Endothelial cell of umbilical vein (primary cell): ENCODE measurements at regions not wholly inside any gene's neighbourhood (a gene's known extent, or its start where the extent isn't known, plus 50 kb on each side); places are given as distances from the start of the nearest gene placed in this dataset.

ENCODE experiments used
- BruUV-seq: library from RNA; stranded (reverse); fragments of 400-500 nt; replicated peaks from 2 replicates; lab custom pipeline; 2021; lab: Mats Ljungman, UMichigan
- CTCF ChIA-PET: fragments of 300-600, 350-600 bp; sonication (Branson Sonifier 250); formaldehyde crosslinking; loops from one replicate; lab custom pipeline; 2021; ENCODE audit warnings: antibody characterized with exemption, inconsistent platforms; lab: Charles Lee
- POLR2A ChIA-PET: fragments of 300-600, 350-600 bp; sonication (Branson Sonifier 250); formaldehyde crosslinking; loops from one replicate; lab custom pipeline; 2021; ENCODE audit warnings: antibody characterized with exemption, inconsistent platforms; lab: Charles Lee
- DNase-seq: peaks from one replicate; pipeline ENCODE4 v3.0.0-alpha.2; 2011; ENCODE audit warnings: low read depth, low spot score
- FAIRE-seq: peaks from 2 replicates; lab custom pipeline; 2011; peaks lifted over from hg19 to GRCh38; lab: Jason Lieb, UNC
- H2AFZ ChIP-seq: 2 replicates; pipeline ENCODE4 v1.6.0; 2012; ENCODE audit warnings: low read depth, low read length, control low read depth, inconsistent platforms
- H3K27ac ChIP-seq: 2 replicates; pipeline ENCODE4 v1.5.1; 2011; ENCODE audit warnings: low read depth, mild to moderate bottlenecking, control low read depth, low read length, moderate library complexity; ENCODE audit not compliant: insufficient read depth
- H3K27me3 ChIP-seq, 2 experiments: 2 replicates each; pipeline versions ENCODE4 v1.6.0 to v1.6.1; 2011; ENCODE audit warnings: low read length in 2 of 2, mixed read lengths in 1 of 2; ENCODE audit not compliant: control insufficient read depth in 2 of 2, insufficient read depth in 2 of 2
- H3K36me3 ChIP-seq, 2 experiments: 2 replicates in 1 of 2; 3 replicates in 1 of 2; pipeline ENCODE4 v1.5.1; 2011; ENCODE audit warnings: low read length in 2 of 2, mild to moderate bottlenecking in 1 of 2, moderate library complexity in 1 of 2; ENCODE audit not compliant: control insufficient read depth in 2 of 2, insufficient read depth in 2 of 2; ENCODE audit errors: extremely low read depth in 1 of 2
- H3K4me1 ChIP-seq: 3 replicates; pipeline ENCODE4 v1.5.1; 2011; ENCODE audit warnings: mild to moderate bottlenecking, low read length; ENCODE audit not compliant: control insufficient read depth, insufficient read depth; ENCODE audit errors: extremely low read depth
- H3K4me2 ChIP-seq: 2 replicates; pipeline ENCODE4 v1.6.1; 2011; ENCODE audit warnings: low read length, control low read depth, mixed read lengths; ENCODE audit not compliant: insufficient read depth
- H3K4me3 ChIP-seq, 3 experiments: fragments of 200-600 bp in 1 of 3; sonication (generic), shearing (Covaris generic) in 1 of 3; replicated peaks in 1 of 3; 2 replicates each; pipeline ENCODE4 v1.5.1; 2011 to 2016; ENCODE audit warnings: control low read depth in 3 of 3, low read length in 3 of 3, mild to moderate bottlenecking in 2 of 3, inconsistent platforms in 1 of 3, low read depth in 1 of 3, moderate library complexity in 1 of 3; ENCODE audit not compliant: insufficient read depth in 1 of 3
- H3K79me2 ChIP-seq: 2 replicates; pipeline ENCODE4 v1.6.0; 2012; ENCODE audit warnings: low read length, inconsistent platforms; ENCODE audit not compliant: control insufficient read depth, insufficient read depth
- H3K9ac ChIP-seq: replicated peaks from 2 replicates; pipeline ENCODE3; 2011; ENCODE audit warnings: low read length, control low read depth; ENCODE audit not compliant: insufficient read depth; ENCODE audit errors: extremely low read depth
- H3K9me1 ChIP-seq: replicated peaks from 3 replicates; pipeline ENCODE4 v1.6.0; 2011; ENCODE audit warnings: mild to moderate bottlenecking, low read length; ENCODE audit not compliant: control insufficient read depth, insufficient read depth; ENCODE audit errors: extremely low read depth
- H3K9me3 ChIP-seq: replicated peaks from 2 replicates; pipeline ENCODE4 v1.5.1; 2012; ENCODE audit warnings: low read length, inconsistent platforms; ENCODE audit not compliant: control insufficient read depth, insufficient read depth
- H4K20me1 ChIP-seq: replicated peaks from 2 replicates; pipeline ENCODE3; 2011; ENCODE audit warnings: mild to moderate bottlenecking, low read length; ENCODE audit not compliant: control insufficient read depth, insufficient read depth; ENCODE audit errors: extremely low read depth
- CTCF ChIP-seq, 2 donors: IDR thresholded peaks; 1 replicate in 1 of 2; 2 replicates in 1 of 2; pipeline ENCODE4 v1.5.1; 2011; ENCODE audit warnings: low read length in 2 of 2, mild to moderate bottlenecking in 2 of 2, moderate library complexity in 2 of 2, control low read depth in 1 of 2, inconsistent platforms in 1 of 2, low read depth in 1 of 2; ENCODE audit not compliant: insufficient read depth in 1 of 2; ENCODE audit errors: extremely low read depth in 1 of 2
- EZH2 ChIP-seq: IDR thresholded peaks from 2 replicates; pipeline ENCODE4 v1.6.1; 2012; ENCODE audit warnings: borderline replicate concordance, low read depth, mild to moderate bottlenecking, moderate library complexity, low read length, inconsistent platforms; ENCODE audit not compliant: severe bottlenecking
- FOS ChIP-seq: IDR thresholded peaks from 2 replicates; pipeline ENCODE4 v1.6.1; 2011; ENCODE audit warnings: mild to moderate bottlenecking, low read length, moderate library complexity, borderline replicate concordance; ENCODE audit not compliant: insufficient read depth
- GATA2 ChIP-seq: IDR thresholded peaks from 2 replicates; pipeline ENCODE4 v1.7.0; 2011; ENCODE audit warnings: low read depth, mild to moderate bottlenecking, moderate library complexity, mixed read lengths, low read length; ENCODE audit not compliant: insufficient read length, insufficient read depth
- JUN ChIP-seq: IDR thresholded peaks from 2 replicates; pipeline ENCODE4 v1.6.1; 2011; ENCODE audit warnings: borderline replicate concordance, low read depth; ENCODE audit not compliant: insufficient read length, insufficient read depth
- MAX ChIP-seq: IDR thresholded peaks from 2 replicates; pipeline ENCODE4 v1.6.1; 2011; ENCODE audit not compliant: insufficient read depth, insufficient read length
- MYC ChIP-seq: IDR thresholded peaks from one replicate; pipeline ENCODE4 v1.6.1; 2011; ENCODE audit warnings: mild to moderate bottlenecking, low read depth, low read length
- POLR2A ChIP-seq: IDR thresholded peaks from 2 replicates; pipeline ENCODE4 v1.6.1; 2012; ENCODE audit warnings: low read depth, mild to moderate bottlenecking, control low read depth, low read length
- POLR2AphosphoS5 ChIP-seq: IDR thresholded peaks from 2 replicates; pipeline ENCODE4 v1.6.1; 2012; ENCODE audit warnings: low read depth, mild to moderate bottlenecking, control low read depth, low read length, moderate library complexity; ENCODE audit not compliant: insufficient read depth
- dilution Hi-C: fragments of 300-500 bp; cut with MboI; formaldehyde crosslinking; loops from one replicate; pipeline ENCODE4 v1.15.0; 2019; ENCODE audit warnings: low sequenced_read_pairs; ENCODE audit not compliant: extremely low pct_ligation_motif_present
- intact Hi-C: fragments of 100-400 bp; cut with micrococcal nuclease; formaldehyde crosslinking; loops from one replicate; pipeline ENCODE4 v1.10.0; 2022

- H3K27ac ChIP-seq, result no peak overlapping the region
- H3K4me3 ChIP-seq, result no peak overlapping the region
- H3K4me2 ChIP-seq, result peak overlapping the region; percentile 14
- CTCF ChIA-PET, result no interaction called here
- no peaks in the 10 kb centered on the region for H3K9me3 ChIP-seq
- H3K79me2 ChIP-seq, result no peaks in the 10 kb centered on the region
- no peaks in the 10 kb centered on the region for H3K9me1 ChIP-seq
- intact Hi-C loops (no loop called here), dilution Hi-C loops (no loop called here)
- H3K4me1 ChIP-seq, result peaks cover 12% of the 10 kb centered on the region
- peak; percentile 31 for DNase-seq
- peak; percentile 37 for FAIRE-seq
- H3K27me3 ChIP-seq, result no peaks in the 10 kb centered on the region
- no TSS peak for BruUV-seq
- TF ChIP-seq POLR2AphosphoS5 (no peak), MYC (no peak), FOS (no peak), MAX (no peak), POLR2A (no peak), GATA2 (no peak), EZH2 (no peak), CTCF (IDR thresholded peaks at IDR 0.05; ENCODE audit: extremely low read depth in 1 of 2, insufficient read depth in 1 of 2, low read depth in 1 of 2, low read length in 2 of 2) (no peak), JUN (no peak)
- H2AFZ ChIP-seq, result peak overlapping the region; percentile 68
- no peaks in the 10 kb centered on the region for H4K20me1 ChIP-seq
- no peaks in the 10 kb centered on the region for H3K36me3 ChIP-seq
- POLR2A ChIA-PET, result no interaction called here
- H3K9ac ChIP-seq, result no peak overlapping the region
Observed at GRCh38 chr6:148289153-148289552, 53.5 kb upstream of the SASH1 start.
